H9 (cell line): ENCODE measurements at regions not wholly inside any gene's neighbourhood (a gene's known extent, or its start where the extent isn't known, plus 50 kb on each side); places are given as distances from the start of the nearest gene placed in this dataset.

Experiments
- DNase-seq: peaks from one replicate; pipeline ENCODE4 v3.0.0-alpha.2; 2017
- H2AFZ ChIP-seq: one replicate; pipeline ENCODE4 v1.6.1; 2013; ENCODE audit warnings: mild to moderate bottlenecking, low read length, control low read depth, moderate library complexity
- H2AK5ac ChIP-seq: 2 replicates; pipeline ENCODE4 v1.6.1; 2013; ENCODE audit warnings: low read length, control low read depth, mixed read lengths; ENCODE audit not compliant: insufficient read length
- H2BK120ac ChIP-seq: one replicate; pipeline ENCODE4 v1.6.1; 2013; ENCODE audit warnings: low read depth, mild to moderate bottlenecking, low read length, control low read depth, inconsistent platforms; ENCODE audit not compliant: poor library complexity, severe bottlenecking
- H2BK12ac ChIP-seq: 2 replicates; pipeline ENCODE4 v1.6.1; 2013; ENCODE audit warnings: low read length, control low read depth, mixed read lengths, low read depth; ENCODE audit not compliant: insufficient read length
- H2BK15ac ChIP-seq: 2 replicates; pipeline ENCODE4 v1.6.1; 2013; ENCODE audit warnings: low read depth, low read length, control low read depth
- H2BK20ac ChIP-seq: one replicate; pipeline ENCODE4 v1.6.1; 2013; ENCODE audit warnings: low read depth, mild to moderate bottlenecking, low read length, control low read depth, inconsistent platforms; ENCODE audit not compliant: poor library complexity, severe bottlenecking
- H2BK5ac ChIP-seq: 2 replicates; pipeline ENCODE4 v1.6.1; 2013; ENCODE audit warnings: low read length, control low read depth, mixed read lengths; ENCODE audit not compliant: insufficient read length
- H3K14ac ChIP-seq: 2 replicates; pipeline ENCODE4 v1.6.1; 2013; ENCODE audit warnings: low read length, control low read depth; ENCODE audit not compliant: insufficient read depth
- H3K18ac ChIP-seq: 2 replicates; pipeline ENCODE4 v1.6.1; 2013; ENCODE audit warnings: low read depth, mild to moderate bottlenecking, mixed read lengths, low read length, control low read depth; ENCODE audit not compliant: insufficient read length
- H3K23ac ChIP-seq: 2 replicates; pipeline ENCODE4 v1.6.1; 2013; ENCODE audit warnings: low read length, control low read depth, mixed read lengths, low read depth; ENCODE audit not compliant: insufficient read length
- H3K23me2 ChIP-seq: 2 replicates; pipeline ENCODE4 v1.6.1; 2013; ENCODE audit warnings: low read depth, mild to moderate bottlenecking, mixed read lengths, low read length, control low read depth; ENCODE audit not compliant: insufficient read length, poor library complexity, severe bottlenecking
- H3K27ac ChIP-seq: 2 replicates; pipeline ENCODE4 v1.5.1; 2013; ENCODE audit warnings: low read length, control low read depth, mixed read lengths, low read depth; ENCODE audit not compliant: insufficient read length
- H3K27me3 ChIP-seq: 2 replicates; pipeline ENCODE4 v1.6.1; 2013; ENCODE audit warnings: low read length, control low read depth, inconsistent platforms; ENCODE audit not compliant: insufficient read depth
- H3K4ac ChIP-seq: 2 replicates; pipeline ENCODE4 v1.6.1; 2013; ENCODE audit warnings: low read depth, mild to moderate bottlenecking, control low read depth, inconsistent platforms, low read length, moderate library complexity
- H3K4me1 ChIP-seq: 2 replicates; pipeline ENCODE4 v1.6.1; 2013; ENCODE audit warnings: low read length, control low read depth, inconsistent platforms; ENCODE audit not compliant: insufficient read depth
- H3K4me2 ChIP-seq: 2 replicates; pipeline ENCODE4 v1.6.1; 2013; ENCODE audit warnings: low read length, control low read depth, mixed read lengths; ENCODE audit not compliant: insufficient read length, insufficient read depth
- H3K56ac ChIP-seq: 2 replicates; pipeline ENCODE4 v1.6.1; 2013; ENCODE audit warnings: low read depth, mild to moderate bottlenecking, mixed read lengths, low read length, control low read depth; ENCODE audit not compliant: insufficient read length
- H3K79me1 ChIP-seq: 2 replicates; pipeline ENCODE4 v1.6.1; 2013; ENCODE audit warnings: low read depth, mild to moderate bottlenecking, moderate library complexity, low read length, control low read depth, inconsistent platforms; ENCODE audit not compliant: insufficient read depth, poor library complexity, severe bottlenecking
- H3K79me2 ChIP-seq: 2 replicates; pipeline ENCODE4 v1.6.1; 2013; ENCODE audit warnings: low read length, control low read depth, inconsistent platforms; ENCODE audit not compliant: insufficient read depth
- H3K9ac ChIP-seq: 2 replicates; pipeline ENCODE4 v1.6.1; 2013; ENCODE audit warnings: low read length, control low read depth, mixed read lengths; ENCODE audit not compliant: insufficient read length; ENCODE audit errors: extremely low read depth
- H3K9me3 ChIP-seq: one replicate; pipeline ENCODE4 v1.6.1; 2013; ENCODE audit warnings: low read depth, low read length, inconsistent platforms; ENCODE audit not compliant: control insufficient read depth
- H3T11ph ChIP-seq: one replicate; pipeline ENCODE4 v1.6.1; 2013; ENCODE audit warnings: mild to moderate bottlenecking, low read length, control low read depth, inconsistent platforms
- H4K20me1 ChIP-seq: one replicate; pipeline ENCODE4 v1.6.1; 2013; ENCODE audit not compliant: control insufficient read depth, insufficient read length, insufficient read depth
- H4K5ac ChIP-seq: 2 replicates; pipeline ENCODE4 v1.6.1; 2013; ENCODE audit warnings: low read depth, mild to moderate bottlenecking, mixed read lengths, low read length, control low read depth; ENCODE audit not compliant: insufficient read length
- H4K8ac ChIP-seq: replicated peaks from 2 replicates; pipeline ENCODE4 v1.6.1; 2013; ENCODE audit warnings: low read length, control low read depth, mixed read lengths, low read depth; ENCODE audit not compliant: insufficient read length
- H4K91ac ChIP-seq: 2 replicates; pipeline ENCODE4 v1.6.1; 2013; ENCODE audit warnings: low read depth, mild to moderate bottlenecking, moderate library complexity, mixed read lengths, low read length, control low read depth; ENCODE audit not compliant: insufficient read length
- H3K27ac Mint-ChIP-seq, 3 experiments: 2 replicates in 2 of 3; 3 replicates in 1 of 3; pipeline ENCODE4 v1.8.0; 2020 to 2021; ENCODE audit warnings: mixed read lengths in 3 of 3, mild to moderate bottlenecking in 1 of 3, moderate library complexity in 1 of 3
- H3K27me3 Mint-ChIP-seq: 2 replicates; pipeline ENCODE4 v1.8.0; 2021; ENCODE audit warnings: low read depth, mild to moderate bottlenecking, moderate library complexity, mixed read lengths
- H3K36me3 Mint-ChIP-seq, 3 experiments: 2 replicates in 2 of 3; 3 replicates in 1 of 3; pipeline ENCODE4 v1.8.0; 2020 to 2021; ENCODE audit warnings: low read depth in 3 of 3, mixed read lengths in 3 of 3; ENCODE audit not compliant: insufficient read depth in 1 of 3
- H3K4me1 Mint-ChIP-seq, 2 experiments: 2 replicates each; pipeline ENCODE4 v1.8.0; 2020; ENCODE audit warnings: mixed read lengths in 2 of 2
- H3K4me3 Mint-ChIP-seq, 2 experiments: 2 replicates in 1 of 2; 3 replicates in 1 of 2; pipeline ENCODE4 v1.8.0; 2020 to 2021; ENCODE audit warnings: mild to moderate bottlenecking in 2 of 2, mixed read lengths in 2 of 2, moderate library complexity in 1 of 2
- H3K9me3 Mint-ChIP-seq, 2 experiments: 2 replicates in 1 of 2; 3 replicates in 1 of 2; pipeline ENCODE4 v1.8.0; 2020; ENCODE audit warnings: mild to moderate bottlenecking in 2 of 2, mixed read lengths in 2 of 2, moderate library complexity in 1 of 2
- WGBS: extraction: QIAGEN DNeasy Blood & Tissue Kit; methylation state at CpG from one replicate; pipeline ENCODE4 v1.1.7; 2013; ENCODE audit warnings: missing lambda C conversion rate, low lambda C conversion rate, mixed read lengths; ENCODE audit not compliant: insufficient read length; ENCODE audit errors: extremely low coverage; 5-methylcytosine and 5-hydroxymethylcytosine counted together
- TF ChIP-seq, protein P1 (sequence below): fragments of 200-600 bp; sonication (generic); conservative IDR thresholded peaks from 3 replicates; pipeline ENCODE4 v1.8.0; 2021; ENCODE audit warnings: antibody characterized with exemption, mild to moderate bottlenecking

DNA sequence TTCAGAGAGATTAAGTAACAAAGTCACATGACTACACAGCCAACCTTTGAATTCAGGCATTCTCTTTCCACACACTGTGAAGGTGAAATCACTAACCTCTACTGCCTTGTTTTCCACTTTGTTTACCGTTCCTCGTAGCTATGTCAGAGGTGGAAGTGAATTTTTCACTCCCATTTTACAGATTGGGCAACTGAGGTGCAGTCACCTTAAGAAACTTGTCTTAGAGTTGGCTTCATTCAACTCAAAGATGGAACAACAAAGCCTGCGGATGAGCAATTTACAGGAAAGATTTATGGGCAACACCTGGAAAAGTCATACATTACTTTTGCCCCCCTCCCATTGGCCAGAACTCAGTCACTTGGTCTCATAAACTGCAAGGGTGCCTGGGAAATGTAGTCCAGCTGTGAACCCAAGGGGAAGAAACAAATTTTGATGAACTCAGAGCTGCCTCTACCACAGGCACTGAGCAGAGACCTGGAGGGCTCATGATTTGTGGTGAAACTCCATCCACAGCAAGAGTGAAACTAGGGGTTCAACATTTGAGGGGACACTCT is 784.6 kb upstream of the EEF2KMT start:
- TF ChIP-seq, protein P1, sequence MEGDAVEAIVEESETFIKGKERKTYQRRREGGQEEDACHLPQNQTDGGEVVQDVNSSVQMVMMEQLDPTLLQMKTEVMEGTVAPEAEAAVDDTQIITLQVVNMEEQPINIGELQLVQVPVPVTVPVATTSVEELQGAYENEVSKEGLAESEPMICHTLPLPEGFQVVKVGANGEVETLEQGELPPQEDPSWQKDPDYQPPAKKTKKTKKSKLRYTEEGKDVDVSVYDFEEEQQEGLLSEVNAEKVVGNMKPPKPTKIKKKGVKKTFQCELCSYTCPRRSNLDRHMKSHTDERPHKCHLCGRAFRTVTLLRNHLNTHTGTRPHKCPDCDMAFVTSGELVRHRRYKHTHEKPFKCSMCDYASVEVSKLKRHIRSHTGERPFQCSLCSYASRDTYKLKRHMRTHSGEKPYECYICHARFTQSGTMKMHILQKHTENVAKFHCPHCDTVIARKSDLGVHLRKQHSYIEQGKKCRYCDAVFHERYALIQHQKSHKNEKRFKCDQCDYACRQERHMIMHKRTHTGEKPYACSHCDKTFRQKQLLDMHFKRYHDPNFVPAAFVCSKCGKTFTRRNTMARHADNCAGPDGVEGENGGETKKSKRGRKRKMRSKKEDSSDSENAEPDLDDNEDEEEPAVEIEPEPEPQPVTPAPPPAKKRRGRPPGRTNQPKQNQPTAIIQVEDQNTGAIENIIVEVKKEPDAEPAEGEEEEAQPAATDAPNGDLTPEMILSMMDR = no peak
- H4K20me1 ChIP-seq = no peaks in the 10 kb centered on the region
- Mint-ChIP-seq H3K4me3 (no peak overlapping the region), H3K27ac (no peak overlapping the region; a peak in 1 of 7 replicates), H3K9me3 (no peaks in the 10 kb centered on the region; a peak in 2 of 5 replicates), H3K4me1 (peaks cover 8 to 9% of the 10 kb centered on the region in 2 experiments), H3K36me3 (no peaks in the 10 kb centered on the region; a peak in 2 of 7 replicates), H3K27me3 (no peaks in the 10 kb centered on the region; the same call in none of the 2 replicates)
- H3T11ph ChIP-seq = no peak overlapping the region
- no peaks in the 10 kb centered on the region for H3K79me1 ChIP-seq
- H2AK5ac ChIP-seq = no peak overlapping the region
- H3K4me1 ChIP-seq = no peaks in the 10 kb centered on the region
- H2BK20ac ChIP-seq = no peak overlapping the region
- H4K91ac ChIP-seq = no peak overlapping the region
- no peak overlapping the region for H3K27ac ChIP-seq
- H3K23me2 ChIP-seq = no peaks in the 10 kb centered on the region
- H2AFZ ChIP-seq = no peak overlapping the region
- H2BK120ac ChIP-seq = no peak overlapping the region
- H4K5ac ChIP-seq = no peak overlapping the region
- WGBS = no CpG with 5 or more reads among the region's 3 CpGs
- no peak overlapping the region for H3K4me2 ChIP-seq
- H3K27me3 ChIP-seq = no peaks in the 10 kb centered on the region
- DNase-seq = no peak
- no peak overlapping the region for H3K18ac ChIP-seq
- no peak overlapping the region for H3K56ac ChIP-seq
- H2BK15ac ChIP-seq = no peak overlapping the region
- H3K9ac ChIP-seq = no peak overlapping the region
- H3K14ac ChIP-seq = no peak overlapping the region; the same call in 1 of the 2 replicates
- H2BK5ac ChIP-seq = no peak overlapping the region
- H3K4ac ChIP-seq = no peak overlapping the region
- H2BK12ac ChIP-seq = no peak overlapping the region
- no peaks in the 10 kb centered on the region for H3K79me2 ChIP-seq
- H3K23ac ChIP-seq = no peak overlapping the region
- H3K9me3 ChIP-seq = no peaks in the 10 kb centered on the region
- H4K8ac ChIP-seq = no peak overlapping the region
